NCI-H2171 treated with DMSO at 0.1 percent for 48 hours (cell line): ENCODE measurements at regions not wholly inside any gene's neighbourhood (a gene's known extent, or its start where the extent isn't known, plus 50 kb on each side); places are given as distances from the start of the nearest gene placed in this dataset.
"Not testable (repeated sequence)": the region's sequence is repeated elsewhere in the genome, so short reads cannot be mapped to it uniquely, and the experiment has no call there.

Experiments used
- DNase-seq: peaks from one replicate; lab custom pipeline; 2025; lab: John Stamatoyannopoulos, UW

- no peak for DNase-seq
Measured at GRCh38 chr3:194946091-194946490, 260.4 kb downstream of the FAM43A start.

GRCh38 chr3:194949592-194949991 lies 263.9 kb downstream of the FAM43A start:
- DNase-seq, result no peak

GRCh38 chr3:194950906-194951628 lies 265.4 kb downstream of the FAM43A start:
- DNase-seq, result no peak

- DNase-seq, result not testable (repeated sequence)
Measured at GRCh38 chr3:194951629-194951920, 265.9 kb downstream of the FAM43A start.

GRCh38 chr3:194951931-194952582 lies 266.4 kb downstream of the FAM43A start:
- no peak for DNase-seq

GRCh38 chr3:194952841-194953241 lies 267.2 kb downstream of the FAM43A start:
- no peak for DNase-seq

- DNase-seq, result no peak
Measured at GRCh38 chr3:194953291-194953690, 267.6 kb downstream of the FAM43A start.

- DNase-seq, result no peak
Measured at GRCh38 chr3:194955546-194955945, 269.9 kb downstream of the FAM43A start.

- no peak for DNase-seq
Measured at GRCh38 chr3:194955979-194956696, 270.5 kb downstream of the FAM43A start.

- no peak for DNase-seq
Measured at GRCh38 chr3:194956697-194957396, 271.2 kb downstream of the FAM43A start.

- DNase-seq, result no peak
Measured at GRCh38 chr3:194957743-194958240, 272.1 kb downstream of the FAM43A start.

GRCh38 chr3:194959217-194959616 lies 273.5 kb downstream of the FAM43A start:
- DNase-seq, result no peak

- DNase-seq, result not testable (repeated sequence)
Measured at GRCh38 chr3:194959666-194960065, 274.0 kb downstream of the FAM43A start.

GRCh38 chr3:194960446-194961032 lies 274.9 kb downstream of the FAM43A start:
- no peak for DNase-seq

- no peak for DNase-seq
Measured at GRCh38 chr3:194961149-194961548, 275.5 kb downstream of the FAM43A start.

GRCh38 chr3:194961571-194961970 lies 275.9 kb downstream of the FAM43A start:
- no peak for DNase-seq

GRCh38 chr3:194962056-194962455 lies 276.4 kb downstream of the FAM43A start:
- DNase-seq, result no peak

- DNase-seq, result no peak
Measured at GRCh38 chr3:194964809-194965208, 279.1 kb downstream of the FAM43A start.

- peak; percentile 25 for DNase-seq
Measured at GRCh38 chr3:194967151-194968117, 281.8 kb downstream of the FAM43A start.

GRCh38 chr3:194970066-194970465 lies 284.4 kb downstream of the FAM43A start:
- no peak for DNase-seq

GRCh38 chr3:194971009-194971408 lies 285.3 kb downstream of the FAM43A start:
- no peak for DNase-seq
